GM19240 (cell line): ENCODE measurements at regions not wholly inside any gene's neighbourhood (a gene's known extent, or its start where the extent isn't known, plus 50 kb on each side); places are given as distances from the start of the nearest gene placed in this dataset.

Experiments used
- DNase-seq: peaks from one replicate; pipeline ENCODE4 v3.0.0; 2011; ENCODE audit warnings: low spot score; ENCODE audit not compliant: insufficient read length

DNA sequence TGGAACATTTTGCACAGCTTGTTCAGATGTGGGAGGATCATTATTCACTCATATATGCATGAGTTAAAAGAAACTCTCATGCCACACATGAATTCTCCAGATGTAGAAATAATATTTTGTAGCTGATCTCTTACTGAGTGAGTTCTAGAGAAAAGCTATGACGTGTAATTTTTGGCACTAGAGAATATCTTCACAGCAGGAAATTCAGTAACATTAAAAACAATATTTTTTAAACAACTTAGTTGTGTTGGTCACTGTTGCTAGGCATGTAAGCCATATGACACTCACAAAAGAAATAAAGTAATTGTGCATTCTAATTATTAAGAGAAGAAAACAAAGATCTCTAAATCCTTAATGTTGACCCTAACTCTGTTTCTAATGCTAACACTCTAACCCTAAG lies 371.4 kb upstream of the SLC10A2 start:
- no peak for DNase-seq

- no peak for DNase-seq
Observed at GRCh38 chr13:103436057-103436654, 369.9 kb upstream of the SLC10A2 start.

DNA sequence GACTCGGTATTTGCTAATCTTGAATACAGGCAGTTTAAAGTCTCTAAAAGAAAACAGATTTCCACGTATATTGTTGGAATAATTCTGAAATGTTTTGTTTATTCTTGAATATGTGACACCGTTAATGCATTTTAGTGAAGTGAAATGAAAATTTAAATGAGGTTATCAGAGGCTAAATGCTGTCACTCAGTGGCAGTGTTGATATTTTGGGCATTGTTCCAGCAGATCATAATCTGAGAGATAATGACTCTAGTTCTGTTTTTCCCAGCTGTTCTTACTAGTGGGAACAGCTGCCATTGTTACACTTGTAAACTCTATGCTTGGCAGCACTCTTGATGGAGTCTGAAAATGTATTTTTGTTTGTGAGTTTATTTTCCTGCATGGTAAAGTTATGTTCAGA lies 365.6 kb upstream of the SLC10A2 start:
- no peak for DNase-seq

DNA sequence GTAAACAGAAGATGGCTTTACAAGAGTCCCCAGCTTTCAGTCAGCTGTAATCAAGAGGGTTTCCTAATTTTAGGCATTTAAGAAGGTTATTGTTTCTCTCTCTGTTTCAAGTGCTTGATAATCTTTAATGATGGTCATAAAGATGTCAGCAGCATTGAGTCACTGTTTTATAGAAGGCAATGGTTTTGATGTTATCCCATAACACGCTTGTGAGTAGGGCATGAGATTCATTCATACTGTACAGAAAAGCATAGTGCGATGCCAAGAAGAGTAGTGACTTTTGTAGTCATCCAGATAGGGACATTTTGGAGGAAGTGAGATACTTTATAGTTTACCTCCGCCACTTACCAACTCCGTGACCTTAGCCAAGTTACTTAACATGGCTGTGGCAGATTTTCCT lies 364.2 kb upstream of the SLC10A2 start:
- DNase-seq = no peak

GRCh38 chr13:103410002-103410401 lies 343.8 kb upstream of the SLC10A2 start:
- no peak for DNase-seq

GRCh38 chr13:103406967-103407366 lies 340.8 kb upstream of the SLC10A2 start:
- no peak for DNase-seq

GRCh38 chr13:103405297-103405696 lies 339.1 kb upstream of the SLC10A2 start:
- DNase-seq = no peak

DNA sequence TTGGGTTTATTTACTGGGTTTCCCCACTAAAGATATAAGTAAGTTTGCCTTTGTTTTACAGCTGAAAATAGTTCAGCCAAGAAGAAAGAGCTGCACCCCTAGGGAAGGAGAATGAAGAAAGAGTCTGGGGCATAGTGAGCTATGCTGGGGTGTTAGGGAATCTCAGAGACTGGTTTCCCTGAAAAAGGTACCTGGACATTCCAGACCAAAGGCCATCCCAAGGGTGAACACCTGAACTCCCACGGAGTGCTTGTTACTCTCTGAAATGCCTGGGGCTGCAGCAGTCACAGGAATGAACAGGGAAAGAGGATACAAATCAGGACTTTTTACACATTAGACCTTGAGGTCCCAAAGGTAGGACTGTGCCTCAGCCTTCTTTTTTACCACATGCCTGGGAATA lies 337.6 kb upstream of the SLC10A2 start:
- DNase-seq = no peak

GRCh38 chr13:103403148-103403740 lies 337.0 kb upstream of the SLC10A2 start:
- DNase-seq = no peak

DNA sequence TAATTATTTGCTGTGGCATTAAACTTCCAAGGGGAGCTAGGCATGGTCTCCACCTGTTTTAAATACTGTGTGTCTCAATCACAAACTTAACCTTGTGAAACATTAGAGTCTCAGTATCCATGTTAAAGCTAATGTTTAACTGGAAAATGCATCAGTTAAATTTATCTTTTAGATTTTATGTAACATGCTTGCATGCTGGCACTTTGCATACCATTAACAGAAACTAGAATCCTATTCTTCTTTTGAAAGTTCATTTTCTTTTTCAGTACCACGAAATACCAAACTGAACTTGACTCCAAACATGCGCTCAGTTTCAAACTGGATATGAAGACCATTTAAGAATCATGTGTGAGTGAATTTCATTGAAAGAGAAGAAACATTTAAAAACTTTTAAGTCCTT lies 328.9 kb upstream of the SLC10A2 start:
- no peak for DNase-seq

- DNase-seq = no peak
Observed at GRCh38 chr13:103394618-103395017, 328.4 kb upstream of the SLC10A2 start.

- no peak for DNase-seq
Observed at GRCh38 chr13:103391936-103392335, 325.7 kb upstream of the SLC10A2 start.

- no peak for DNase-seq
Observed at GRCh38 chr13:103388839-103389238, 322.6 kb upstream of the SLC10A2 start.

DNA sequence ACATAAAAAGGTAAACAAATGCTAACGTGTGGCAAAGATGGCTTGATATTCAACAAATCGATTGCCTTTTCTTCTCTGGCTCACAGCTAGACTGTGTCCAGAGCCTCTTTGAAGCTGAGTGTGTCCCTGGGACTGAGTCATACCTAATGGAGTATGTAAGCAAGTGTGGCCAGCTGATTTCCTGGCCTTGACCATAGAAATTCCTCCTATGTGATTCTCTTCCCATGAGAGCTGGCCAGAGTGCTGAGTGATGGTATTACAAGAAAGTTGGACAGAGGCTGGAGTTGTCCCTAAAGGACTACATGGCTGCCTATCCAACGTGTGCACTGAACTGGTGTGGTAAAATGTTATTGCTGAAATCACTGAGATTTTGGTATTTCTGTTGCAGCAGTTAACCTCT lies 320.1 kb upstream of the SLC10A2 start:
- DNase-seq = no peak

DNA sequence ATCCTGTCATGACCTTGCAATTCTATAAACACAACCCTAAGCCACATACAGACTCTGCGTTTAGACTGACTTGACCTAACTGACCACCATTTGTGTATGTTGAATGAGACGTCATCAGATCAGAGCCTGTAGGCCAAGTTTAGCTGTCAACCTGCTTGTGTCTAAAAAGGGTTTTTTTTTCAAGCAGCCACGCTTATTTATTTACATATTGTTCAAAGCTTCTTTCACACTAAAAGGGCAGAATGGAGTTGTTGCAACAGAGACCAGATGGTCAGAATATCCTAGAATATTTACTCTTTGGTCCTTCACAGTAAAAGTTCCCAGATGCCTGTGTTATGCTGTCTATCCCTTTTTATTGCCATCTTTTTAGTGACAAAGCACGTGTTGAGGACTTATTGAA lies 307.7 kb upstream of the SLC10A2 start:
- DNase-seq = no peak

- no peak for DNase-seq
Observed at GRCh38 chr13:103371271-103371670, 305.1 kb upstream of the SLC10A2 start.

DNA sequence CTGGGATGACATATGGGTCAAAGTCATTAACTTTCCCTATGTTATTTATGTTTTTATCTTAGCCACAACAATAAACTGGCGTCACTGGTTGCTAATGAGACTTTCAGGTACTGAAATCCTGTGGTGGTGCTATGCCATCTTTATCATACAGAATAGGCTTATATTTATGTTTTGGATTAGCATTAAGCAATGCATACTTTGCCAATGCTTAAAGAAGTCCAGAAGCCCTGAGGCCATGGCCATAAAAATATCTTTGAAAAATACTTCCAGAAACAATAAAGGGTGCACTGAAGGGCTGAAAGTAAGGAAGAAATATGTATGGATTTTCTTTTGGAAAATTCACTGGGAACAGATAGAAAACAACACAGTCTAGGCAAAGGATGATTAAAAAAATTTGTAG lies 304.6 kb upstream of the SLC10A2 start:
- DNase-seq = no peak

- DNase-seq = no peak
Observed at GRCh38 chr13:103358255-103358932, 292.2 kb upstream of the SLC10A2 start.

DNA sequence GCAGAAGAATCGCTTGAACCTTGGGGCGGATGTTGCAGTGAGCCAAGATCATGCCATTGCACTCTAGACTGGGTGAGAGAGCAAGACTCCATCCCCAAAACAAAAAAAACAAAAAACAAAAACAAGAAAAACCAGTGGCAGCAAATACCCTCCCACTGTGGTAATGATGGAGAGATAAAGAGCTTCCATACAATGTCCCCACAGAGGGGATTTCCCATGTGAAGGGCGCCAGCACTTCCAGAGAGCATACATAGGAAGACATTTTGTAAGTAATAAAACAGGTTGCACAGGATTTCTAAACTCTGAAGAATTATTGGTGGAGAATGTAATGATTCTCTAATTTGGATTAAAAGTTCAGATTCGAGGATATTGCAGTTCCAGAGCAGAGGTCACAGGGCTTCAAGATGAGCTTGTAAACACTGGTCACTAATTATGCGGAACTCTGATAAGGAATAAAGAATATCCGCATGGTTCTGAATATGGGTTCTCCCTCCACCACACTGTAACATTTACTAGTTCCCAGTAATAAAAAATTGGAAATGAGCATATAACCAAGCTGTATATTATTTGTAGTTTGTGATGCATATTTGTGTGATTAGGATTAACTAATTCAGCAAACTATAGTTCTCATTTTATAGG lies 290.1 kb upstream of the SLC10A2 start:
- DNase-seq = no peak

DNA sequence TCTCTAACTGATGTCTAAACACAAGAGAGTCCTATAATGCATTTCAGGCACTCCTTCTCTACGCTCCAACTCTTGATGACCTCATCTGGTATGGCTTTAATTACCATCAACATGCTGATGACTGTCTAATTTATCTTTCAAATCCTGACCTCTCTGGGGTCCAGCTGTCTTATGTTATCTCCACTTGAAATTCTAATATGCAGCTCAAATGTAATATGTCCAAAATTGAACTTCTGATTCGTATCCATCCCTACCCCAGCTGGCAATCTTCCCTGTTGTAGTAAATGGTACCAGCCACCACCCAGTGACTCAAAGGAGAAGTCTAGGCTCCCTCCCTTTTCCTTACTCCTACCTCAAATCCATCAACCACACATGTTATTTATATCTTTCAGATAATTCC lies 288.0 kb upstream of the SLC10A2 start:
- no peak for DNase-seq

- no peak for DNase-seq
Observed at GRCh38 chr13:103351035-103351828, 285.0 kb upstream of the SLC10A2 start.

DNA sequence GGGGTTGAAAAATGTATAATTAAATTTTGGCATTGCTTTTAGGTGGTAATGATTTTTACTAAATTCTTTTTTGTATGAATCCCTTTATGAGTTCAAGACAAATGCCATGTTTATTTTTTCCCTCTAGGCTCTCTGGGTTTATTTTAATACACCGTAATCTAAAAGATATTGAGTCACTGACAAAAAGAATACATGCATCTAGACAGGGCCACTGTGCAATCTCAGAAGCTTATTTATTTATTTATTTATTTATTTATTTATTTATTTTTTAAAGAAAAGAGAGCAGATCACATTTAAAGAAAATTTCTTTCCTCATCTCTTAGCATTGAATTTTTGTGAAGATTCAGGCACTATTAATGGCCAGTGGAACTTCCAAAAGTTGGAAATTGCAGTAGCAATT lies 283.9 kb upstream of the SLC10A2 start:
- DNase-seq = no peak
